HCT116 (cell line): ENCODE measurements at regions not wholly inside any gene's neighbourhood (a gene's known extent, or its start where the extent isn't known, plus 50 kb on each side); places are given as distances from the start of the nearest gene placed in this dataset.

Source experiments
- ATF3 ChIP-seq: IDR thresholded peaks from 2 replicates; pipeline ENCODE4 v1.6.1; 2012
- CBX3 ChIP-seq: IDR thresholded peaks from 2 replicates; pipeline ENCODE4 v1.6.1; 2012; ENCODE audit warnings: low read depth
- CEBPB ChIP-seq: IDR thresholded peaks from 2 replicates; pipeline ENCODE4 v1.6.1; 2012; ENCODE audit warnings: low read depth
- CTCF ChIP-seq, 3 experiments: fragments of 200-600 bp in 1 of 3; sonication (generic) in 1 of 3; IDR thresholded peaks in 2 of 3; conservative IDR thresholded peaks in 1 of 3; 2 replicates each; pipeline ENCODE4 v1.5.1; 2012 to 2017; ENCODE audit warnings: low read depth in 2 of 3, low read length in 2 of 3, antibody characterized with exemption in 1 of 3, borderline replicate concordance in 1 of 3, control low read depth in 1 of 3, mild to moderate bottlenecking in 1 of 3, mixed read lengths in 1 of 3, mixed run types in 1 of 3, moderate library complexity in 1 of 3; ENCODE audit not compliant: insufficient read depth in 1 of 3
- ELF1 ChIP-seq: IDR thresholded peaks from 2 replicates; pipeline ENCODE4 v1.6.1; 2012; ENCODE audit warnings: low read depth, borderline replicate concordance
- EZH2 ChIP-seq: fragments of 200-600 bp; sonication (generic); IDR thresholded peaks from 2 replicates; pipeline ENCODE4 v1.6.1; 2017; ENCODE audit warnings: antibody characterized with exemption, mixed run types
- EZH2phosphoT487 ChIP-seq: fragments of 200-600 bp; IDR thresholded peaks from 2 replicates; pipeline ENCODE4 v1.6.1; 2018; ENCODE audit warnings: antibody characterized with exemption, borderline replicate concordance
- FOSL1 ChIP-seq: IDR thresholded peaks from 2 replicates; pipeline ENCODE4 v1.6.1; 2012; ENCODE audit warnings: low read depth
- POLR2A ChIP-seq: IDR thresholded peaks from 2 replicates; pipeline ENCODE4 v1.7.0; 2011; ENCODE audit warnings: borderline replicate concordance; ENCODE audit not compliant: insufficient read depth, insufficient read length; ENCODE audit errors: extremely low read depth
- POLR2AphosphoS5 ChIP-seq: IDR thresholded peaks from 2 replicates; pipeline ENCODE4 v1.6.1; 2011; ENCODE audit warnings: mild to moderate bottlenecking, low read depth, low read length, moderate library complexity
- SRF ChIP-seq: IDR thresholded peaks from 2 replicates; pipeline ENCODE4 v1.6.1; 2012; ENCODE audit warnings: low read depth
- TCF7L2 ChIP-seq: IDR thresholded peaks from 2 replicates; pipeline ENCODE4 v1.7.0; 2011; ENCODE audit warnings: borderline replicate concordance, inconsistent platforms; ENCODE audit not compliant: insufficient read depth, insufficient read length; ENCODE audit errors: extremely low read depth
- YY1 ChIP-seq: IDR thresholded peaks from 2 replicates; pipeline ENCODE4 v1.6.1; 2011; ENCODE audit warnings: low read length, low read depth, moderate library complexity, mild to moderate bottlenecking; ENCODE audit not compliant: insufficient replicate concordance; ENCODE audit errors: extremely low read depth
- TF ChIP-seq, protein P1 (sequence below): IDR thresholded peaks from 2 replicates; pipeline ENCODE4 v1.6.1; 2012

DNA sequence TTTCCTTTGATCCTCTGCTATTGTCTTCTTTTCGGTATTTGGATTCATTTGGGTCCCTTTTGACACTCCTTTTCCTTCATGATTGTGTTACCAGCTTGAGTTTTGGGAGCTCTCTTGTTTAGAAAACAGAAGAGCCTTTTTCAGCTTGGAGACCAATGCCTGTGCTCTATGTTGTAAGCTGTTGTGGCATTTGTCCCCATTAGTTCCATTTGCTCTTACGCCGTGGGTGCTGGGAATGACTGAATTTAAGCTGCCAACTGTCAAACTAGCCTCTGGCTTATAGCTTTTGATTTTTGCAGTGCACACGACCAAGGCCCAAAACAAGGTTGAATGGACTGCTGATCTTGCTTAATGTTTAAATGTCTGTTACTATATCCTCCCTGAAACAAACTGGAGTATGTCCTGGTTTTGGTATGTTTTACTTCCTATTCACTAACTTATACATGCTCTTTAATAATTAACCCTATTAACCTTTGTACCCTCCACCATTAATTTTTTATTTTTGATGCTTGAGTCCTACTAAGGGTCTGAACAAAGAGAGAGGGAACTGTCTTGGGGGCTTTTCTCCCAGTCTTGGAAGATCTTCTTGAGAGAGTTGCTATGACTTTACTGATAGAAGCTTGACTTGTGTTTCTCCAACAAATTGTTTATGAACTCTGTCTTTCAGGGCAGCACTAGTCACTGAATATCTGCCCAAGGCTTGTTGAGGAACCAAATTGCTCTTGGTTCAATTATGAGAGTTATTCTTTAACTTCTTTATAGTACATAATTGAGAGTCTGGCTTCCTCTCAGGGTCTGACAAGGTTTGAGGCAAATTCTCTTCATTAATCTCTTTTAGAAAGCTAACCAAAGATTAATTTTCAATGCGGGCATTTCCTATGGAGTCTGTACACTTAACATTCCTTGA lies 100.3 kb upstream of the SIRPG start:
- TF ChIP-seq EZH2 (no peak), YY1 (no peak), SRF (no peak), CTCF (IDR thresholded peaks at IDR 0.05 in 2 of 3, conservative IDR thresholded peaks at IDR 0.05 in 1 of 3; ENCODE audit: borderline replicate concordance in 1 of 3, insufficient read depth in 1 of 3, low read depth in 2 of 3, low read length in 2 of 3) (no peak), POLR2A (no peak), ATF3 (no peak), POLR2AphosphoS5 (no peak), CBX3 (no peak), FOSL1 (no peak), CEBPB (no peak), ELF1 (no peak), EZH2phosphoT487 (no peak), TCF7L2 (no peak)
- TF ChIP-seq, protein P1, sequence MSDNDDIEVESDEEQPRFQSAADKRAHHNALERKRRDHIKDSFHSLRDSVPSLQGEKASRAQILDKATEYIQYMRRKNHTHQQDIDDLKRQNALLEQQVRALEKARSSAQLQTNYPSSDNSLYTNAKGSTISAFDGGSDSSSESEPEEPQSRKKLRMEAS = no peak
